GM23338 (cell line): ENCODE measurements at regions not wholly inside any gene's neighbourhood (a gene's known extent, or its start where the extent isn't known, plus 50 kb on each side); places are given as distances from the start of the nearest gene placed in this dataset.

Experiments used
- ATAC-seq: fragments of 200-7000 bp; cut with Tn5 transposase; 3 replicates; pipeline ENCODE4 v1.9.1; 2020
- DNase-seq: peaks from one replicate; pipeline ENCODE4 v3.0.0-alpha.2; 2015; ENCODE audit warnings: low spot score
- H2AFZ ChIP-seq: fragments of 200-600 bp; sonication (generic); 2 replicates; pipeline ENCODE4 v1.8.0; 2016; ENCODE audit warnings: antibody characterized with exemption, mild to moderate bottlenecking, moderate library complexity
- H3F3A ChIP-seq: fragments of 200-600 bp; sonication (generic); replicated peaks from 2 replicates; pipeline ENCODE4 v1.8.0; 2017; ENCODE audit warnings: antibody characterized with exemption, mixed run types, low read depth
- H3K27ac ChIP-seq: fragments of 200-600 bp; sonication (generic); 2 replicates; pipeline ENCODE4 v1.6.1; 2016; ENCODE audit warnings: low read depth
- H3K27me3 ChIP-seq: fragments of 200-600 bp; sonication (generic); 2 replicates; pipeline ENCODE4 v1.8.0; 2016; ENCODE audit warnings: mild to moderate bottlenecking, mixed run types, moderate library complexity; ENCODE audit not compliant: insufficient read depth
- H3K36me3 ChIP-seq: fragments of 200-600 bp; sonication (generic); 2 replicates; pipeline ENCODE4 v1.8.0; 2016; ENCODE audit warnings: mild to moderate bottlenecking; ENCODE audit not compliant: insufficient read depth
- H3K4me1 ChIP-seq: fragments of 200-600 bp; sonication (generic); 2 replicates; pipeline ENCODE4 v1.8.0; 2016; ENCODE audit warnings: mild to moderate bottlenecking, moderate library complexity; ENCODE audit not compliant: insufficient read depth
- H3K4me2 ChIP-seq: fragments of 200-600 bp; sonication (generic); 2 replicates; pipeline ENCODE4 v1.7.1; 2017; ENCODE audit warnings: mixed run types
- H3K4me3 ChIP-seq: fragments of 200-600 bp; sonication (generic); 2 replicates; pipeline ENCODE4 v1.6.1; 2016; ENCODE audit warnings: mixed run types
- H3K79me2 ChIP-seq: fragments of 200-600 bp; sonication (generic); replicated peaks from 2 replicates; pipeline ENCODE4 v1.8.0; 2017; ENCODE audit warnings: mild to moderate bottlenecking; ENCODE audit not compliant: insufficient read depth
- H3K9me2 ChIP-seq: fragments of 200-600 bp; sonication (generic); 2 replicates; pipeline ENCODE4 v1.8.0; 2017; ENCODE audit not compliant: insufficient read depth
- H4K20me1 ChIP-seq: fragments of 200-600 bp; sonication (generic); replicated peaks from 2 replicates; pipeline ENCODE4 v1.8.0; 2017; ENCODE audit warnings: mild to moderate bottlenecking; ENCODE audit not compliant: insufficient read depth
- H3K27ac Mint-ChIP-seq: 2 replicates; pipeline ENCODE4 v1.8.0; 2020; ENCODE audit warnings: inconsistent platforms, mild to moderate bottlenecking, moderate library complexity, mixed read lengths
- H3K27me3 Mint-ChIP-seq: 3 replicates; pipeline ENCODE4 v1.8.0; 2022; ENCODE audit warnings: low read depth, mild to moderate bottlenecking, moderate library complexity, mixed read lengths, inconsistent platforms; ENCODE audit not compliant: insufficient read depth, poor library complexity
- H3K36me3 Mint-ChIP-seq: 3 replicates; pipeline ENCODE4 v1.8.0; 2021; ENCODE audit warnings: low read depth, mild to moderate bottlenecking, inconsistent platforms, moderate library complexity, mixed read lengths
- H3K4me1 Mint-ChIP-seq: 3 replicates; pipeline ENCODE4 v1.8.0; 2020; ENCODE audit warnings: mild to moderate bottlenecking, inconsistent platforms, mixed read lengths
- H3K4me3 Mint-ChIP-seq: 3 replicates; pipeline ENCODE4 v1.8.0; 2021; ENCODE audit warnings: moderate library complexity, mild to moderate bottlenecking, inconsistent platforms, mixed read lengths
- H3K9me3 Mint-ChIP-seq: 3 replicates; pipeline ENCODE4 v1.8.0; 2020; ENCODE audit warnings: moderate library complexity, mild to moderate bottlenecking, inconsistent platforms, mixed read lengths
- CREB1 ChIP-seq: fragments of 250-450 bp; sonication (Bioruptor Pico); IDR thresholded peaks from 2 replicates; pipeline ENCODE4 v1.5.0; 2020; ENCODE audit warnings: low read depth, mild to moderate bottlenecking, moderate library complexity
- EZH2 ChIP-seq: fragments of 200-600 bp; sonication (generic); IDR thresholded peaks from one replicate; pipeline ENCODE4 v1.8.0; 2017; ENCODE audit warnings: antibody characterized with exemption, mild to moderate bottlenecking, low read depth; ENCODE audit not compliant: unreplicated experiment
- EZH2phosphoT487 ChIP-seq: fragments of 200-600 bp; sonication (generic); IDR thresholded peaks from one replicate; pipeline ENCODE4 v1.8.1; 2018; ENCODE audit warnings: antibody characterized with exemption; ENCODE audit not compliant: unreplicated experiment
- JUNB ChIP-seq: IDR thresholded peaks from one replicate; pipeline ENCODE4 v1.6.1; 2016; ENCODE audit warnings: antibody characterized with exemption; ENCODE audit not compliant: unreplicated experiment
- NANOG ChIP-seq: IDR thresholded peaks from 2 replicates; pipeline ENCODE4 v1.6.1; 2016; ENCODE audit warnings: antibody characterized with exemption, borderline replicate concordance
- POLR2AphosphoS5 ChIP-seq: IDR thresholded peaks from 2 replicates; pipeline ENCODE4 v1.6.1; 2016; ENCODE audit warnings: antibody characterized with exemption, low read depth
- STAT1 ChIP-seq: IDR thresholded peaks from one replicate; pipeline ENCODE4 v1.6.1; 2016; ENCODE audit warnings: antibody characterized with exemption; ENCODE audit not compliant: unreplicated experiment
- ZNF114 ChIP-seq: fragments of 250-450 bp; sonication (Bioruptor Pico); IDR thresholded peaks from 2 replicates; pipeline ENCODE4 v1.5.0; 2020; ENCODE audit warnings: mild to moderate bottlenecking, moderate library complexity
- ZNF331 ChIP-seq: fragments of 250-450 bp; sonication (Bioruptor Pico); IDR thresholded peaks from 2 replicates; pipeline ENCODE4 v1.5.0; 2020; ENCODE audit warnings: low read depth, mild to moderate bottlenecking, moderate library complexity
- TF ChIP-seq, protein P1 (sequence below): IDR thresholded peaks from 2 replicates; pipeline ENCODE4 v1.6.1; 2016; ENCODE audit warnings: antibody characterized with exemption
- TF ChIP-seq, protein P2 (sequence below): IDR thresholded peaks from one replicate; pipeline ENCODE4 v1.6.1; 2018; ENCODE audit warnings: antibody characterized with exemption; ENCODE audit not compliant: unreplicated experiment
- TF ChIP-seq, protein P3 (sequence below): fragments of 250-450 bp; sonication (Bioruptor Pico); IDR thresholded peaks from 2 replicates; pipeline ENCODE4 v1.5.0; 2020; ENCODE audit warnings: mild to moderate bottlenecking, moderate library complexity
- TF ChIP-seq, protein P4 (sequence below), 2 experiments: fragments of 200-600 bp in 1 of 2; sonication (generic) in 1 of 2; conservative IDR thresholded peaks; 2 replicates each; pipeline versions ENCODE4 v1.5.1 to v1.6.1; 2016 to 2017; ENCODE audit warnings: antibody characterized with exemption in 2 of 2, low read depth in 2 of 2, mild to moderate bottlenecking in 2 of 2, moderate library complexity in 1 of 2

DNA sequence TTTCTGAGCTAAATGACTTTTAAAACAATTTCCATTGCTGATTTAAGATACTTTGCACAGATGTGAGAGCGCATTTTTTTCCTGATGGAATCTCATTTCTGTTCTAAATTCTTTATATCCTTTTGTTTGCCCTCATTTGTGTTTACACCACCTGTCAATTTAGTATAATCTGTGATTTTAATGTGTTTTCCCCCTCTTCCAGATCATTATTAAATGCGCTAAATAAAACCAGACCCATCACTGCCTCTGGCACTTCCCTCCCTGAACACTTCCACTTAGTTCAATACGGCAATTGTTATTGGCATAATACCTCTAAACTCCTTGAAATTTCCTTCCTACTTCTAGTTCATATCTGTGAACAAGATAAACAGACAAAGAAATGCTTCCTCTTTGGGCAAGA is 186.9 kb upstream of the ADGRL2 start:
- Histone ChIP-seq H3K79me2 (no peaks in the 10 kb centered on the region), H3K27me3 (no peaks in the 10 kb centered on the region; the same call in 1 of the 2 replicates), H3K4me1 (no peaks in the 10 kb centered on the region; the same call in 1 of the 2 replicates), H3K27ac (no peak overlapping the region), H3K4me2 (no peak overlapping the region), H4K20me1 (no peaks in the 10 kb centered on the region), H3K36me3 (no peaks in the 10 kb centered on the region), H3F3A (no peaks in the 10 kb centered on the region), H2AFZ (no peak overlapping the region), H3K9me2 (0 out of 2 replicates have a peak, but pooled peaks cover 10% of the 10 kb centered on the region), H3K4me3 (no peak overlapping the region)
- no peak for ATAC-seq
- DNase-seq, result no peak
- H3K27me3 Mint-ChIP-seq, result peaks cover 2% of the 10 kb centered on the region
- H3K4me1 Mint-ChIP-seq, result peaks cover 8% of the 10 kb centered on the region
- H3K36me3 Mint-ChIP-seq, result peaks cover 11% of the 10 kb centered on the region; the same call in 2 of the 3 replicates
- no peak for TF ChIP-seq CREB1 (CRISPR knock-in tag)
- TF ChIP-seq JUNB, result no peak
- no peak for TF ChIP-seq STAT1
- TF ChIP-seq NANOG, result no peak
- TF ChIP-seq POLR2AphosphoS5, result no peak
- TF ChIP-seq, protein P1, sequence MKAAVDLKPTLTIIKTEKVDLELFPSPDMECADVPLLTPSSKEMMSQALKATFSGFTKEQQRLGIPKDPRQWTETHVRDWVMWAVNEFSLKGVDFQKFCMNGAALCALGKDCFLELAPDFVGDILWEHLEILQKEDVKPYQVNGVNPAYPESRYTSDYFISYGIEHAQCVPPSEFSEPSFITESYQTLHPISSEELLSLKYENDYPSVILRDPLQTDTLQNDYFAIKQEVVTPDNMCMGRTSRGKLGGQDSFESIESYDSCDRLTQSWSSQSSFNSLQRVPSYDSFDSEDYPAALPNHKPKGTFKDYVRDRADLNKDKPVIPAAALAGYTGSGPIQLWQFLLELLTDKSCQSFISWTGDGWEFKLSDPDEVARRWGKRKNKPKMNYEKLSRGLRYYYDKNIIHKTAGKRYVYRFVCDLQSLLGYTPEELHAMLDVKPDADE, result no peak
- TF ChIP-seq, protein P2, sequence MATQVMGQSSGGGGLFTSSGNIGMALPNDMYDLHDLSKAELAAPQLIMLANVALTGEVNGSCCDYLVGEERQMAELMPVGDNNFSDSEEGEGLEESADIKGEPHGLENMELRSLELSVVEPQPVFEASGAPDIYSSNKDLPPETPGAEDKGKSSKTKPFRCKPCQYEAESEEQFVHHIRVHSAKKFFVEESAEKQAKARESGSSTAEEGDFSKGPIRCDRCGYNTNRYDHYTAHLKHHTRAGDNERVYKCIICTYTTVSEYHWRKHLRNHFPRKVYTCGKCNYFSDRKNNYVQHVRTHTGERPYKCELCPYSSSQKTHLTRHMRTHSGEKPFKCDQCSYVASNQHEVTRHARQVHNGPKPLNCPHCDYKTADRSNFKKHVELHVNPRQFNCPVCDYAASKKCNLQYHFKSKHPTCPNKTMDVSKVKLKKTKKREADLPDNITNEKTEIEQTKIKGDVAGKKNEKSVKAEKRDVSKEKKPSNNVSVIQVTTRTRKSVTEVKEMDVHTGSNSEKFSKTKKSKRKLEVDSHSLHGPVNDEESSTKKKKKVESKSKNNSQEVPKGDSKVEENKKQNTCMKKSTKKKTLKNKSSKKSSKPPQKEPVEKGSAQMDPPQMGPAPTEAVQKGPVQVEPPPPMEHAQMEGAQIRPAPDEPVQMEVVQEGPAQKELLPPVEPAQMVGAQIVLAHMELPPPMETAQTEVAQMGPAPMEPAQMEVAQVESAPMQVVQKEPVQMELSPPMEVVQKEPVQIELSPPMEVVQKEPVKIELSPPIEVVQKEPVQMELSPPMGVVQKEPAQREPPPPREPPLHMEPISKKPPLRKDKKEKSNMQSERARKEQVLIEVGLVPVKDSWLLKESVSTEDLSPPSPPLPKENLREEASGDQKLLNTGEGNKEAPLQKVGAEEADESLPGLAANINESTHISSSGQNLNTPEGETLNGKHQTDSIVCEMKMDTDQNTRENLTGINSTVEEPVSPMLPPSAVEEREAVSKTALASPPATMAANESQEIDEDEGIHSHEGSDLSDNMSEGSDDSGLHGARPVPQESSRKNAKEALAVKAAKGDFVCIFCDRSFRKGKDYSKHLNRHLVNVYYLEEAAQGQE, result no peak
- TF ChIP-seq EZH2, result no peak
- TF ChIP-seq EZH2phosphoT487, result no peak
- TF ChIP-seq, protein P3, sequence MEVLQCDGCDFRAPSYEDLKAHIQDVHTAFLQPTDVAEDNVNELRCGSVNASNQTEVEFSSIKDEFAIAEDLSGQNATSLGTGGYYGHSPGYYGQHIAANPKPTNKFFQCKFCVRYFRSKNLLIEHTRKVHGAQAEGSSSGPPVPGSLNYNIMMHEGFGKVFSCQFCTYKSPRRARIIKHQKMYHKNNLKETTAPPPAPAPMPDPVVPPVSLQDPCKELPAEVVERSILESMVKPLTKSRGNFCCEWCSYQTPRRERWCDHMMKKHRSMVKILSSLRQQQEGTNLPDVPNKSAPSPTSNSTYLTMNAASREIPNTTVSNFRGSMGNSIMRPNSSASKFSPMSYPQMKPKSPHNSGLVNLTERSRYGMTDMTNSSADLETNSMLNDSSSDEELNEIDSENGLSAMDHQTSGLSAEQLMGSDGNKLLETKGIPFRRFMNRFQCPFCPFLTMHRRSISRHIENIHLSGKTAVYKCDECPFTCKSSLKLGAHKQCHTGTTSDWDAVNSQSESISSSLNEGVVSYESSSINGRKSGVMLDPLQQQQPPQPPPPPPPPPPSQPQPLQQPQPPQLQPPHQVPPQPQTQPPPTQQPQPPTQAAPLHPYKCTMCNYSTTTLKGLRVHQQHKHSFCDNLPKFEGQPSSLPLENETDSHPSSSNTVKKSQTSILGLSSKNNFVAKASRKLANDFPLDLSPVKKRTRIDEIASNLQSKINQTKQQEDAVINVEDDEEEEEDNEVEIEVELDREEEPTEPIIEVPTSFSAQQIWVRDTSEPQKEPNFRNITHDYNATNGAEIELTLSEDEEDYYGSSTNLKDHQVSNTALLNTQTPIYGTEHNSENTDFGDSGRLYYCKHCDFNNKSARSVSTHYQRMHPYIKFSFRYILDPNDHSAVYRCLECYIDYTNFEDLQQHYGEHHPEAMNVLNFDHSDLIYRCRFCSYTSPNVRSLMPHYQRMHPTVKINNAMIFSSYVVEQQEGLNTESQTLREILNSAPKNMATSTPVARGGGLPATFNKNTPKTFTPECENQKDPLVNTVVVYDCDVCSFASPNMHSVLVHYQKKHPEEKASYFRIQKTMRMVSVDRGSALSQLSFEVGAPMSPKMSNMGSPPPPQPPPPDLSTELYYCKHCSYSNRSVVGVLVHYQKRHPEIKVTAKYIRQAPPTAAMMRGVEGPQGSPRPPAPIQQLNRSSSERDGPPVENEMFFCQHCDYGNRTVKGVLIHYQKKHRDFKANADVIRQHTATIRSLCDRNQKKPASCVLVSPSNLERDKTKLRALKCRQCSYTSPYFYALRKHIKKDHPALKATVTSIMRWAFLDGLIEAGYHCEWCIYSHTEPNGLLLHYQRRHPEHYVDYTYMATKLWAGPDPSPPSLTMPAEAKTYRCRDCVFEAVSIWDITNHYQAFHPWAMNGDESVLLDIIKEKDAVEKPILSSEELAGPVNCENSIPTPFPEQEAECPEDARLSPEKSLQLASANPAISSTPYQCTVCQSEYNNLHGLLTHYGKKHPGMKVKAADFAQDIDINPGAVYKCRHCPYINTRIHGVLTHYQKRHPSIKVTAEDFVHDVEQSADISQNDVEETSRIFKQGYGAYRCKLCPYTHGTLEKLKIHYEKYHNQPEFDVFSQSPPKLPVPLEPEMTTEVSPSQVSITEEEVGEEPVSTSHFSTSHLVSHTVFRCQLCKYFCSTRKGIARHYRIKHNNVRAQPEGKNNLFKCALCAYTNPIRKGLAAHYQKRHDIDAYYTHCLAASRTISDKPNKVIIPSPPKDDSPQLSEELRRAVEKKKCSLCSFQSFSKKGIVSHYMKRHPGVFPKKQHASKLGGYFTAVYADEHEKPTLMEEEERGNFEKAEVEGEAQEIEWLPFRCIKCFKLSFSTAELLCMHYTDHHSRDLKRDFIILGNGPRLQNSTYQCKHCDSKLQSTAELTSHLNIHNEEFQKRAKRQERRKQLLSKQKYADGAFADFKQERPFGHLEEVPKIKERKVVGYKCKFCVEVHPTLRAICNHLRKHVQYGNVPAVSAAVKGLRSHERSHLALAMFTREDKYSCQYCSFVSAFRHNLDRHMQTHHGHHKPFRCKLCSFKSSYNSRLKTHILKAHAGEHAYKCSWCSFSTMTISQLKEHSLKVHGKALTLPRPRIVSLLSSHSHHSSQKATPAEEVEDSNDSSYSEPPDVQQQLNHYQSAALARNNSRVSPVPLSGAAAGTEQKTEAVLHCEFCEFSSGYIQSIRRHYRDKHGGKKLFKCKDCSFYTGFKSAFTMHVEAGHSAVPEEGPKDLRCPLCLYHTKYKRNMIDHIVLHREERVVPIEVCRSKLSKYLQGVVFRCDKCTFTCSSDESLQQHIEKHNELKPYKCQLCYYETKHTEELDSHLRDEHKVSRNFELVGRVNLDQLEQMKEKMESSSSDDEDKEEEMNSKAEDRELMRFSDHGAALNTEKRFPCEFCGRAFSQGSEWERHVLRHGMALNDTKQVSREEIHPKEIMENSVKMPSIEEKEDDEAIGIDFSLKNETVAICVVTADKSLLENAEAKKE (CRISPR knock-in tag), result no peak
- TF ChIP-seq, protein P4, sequence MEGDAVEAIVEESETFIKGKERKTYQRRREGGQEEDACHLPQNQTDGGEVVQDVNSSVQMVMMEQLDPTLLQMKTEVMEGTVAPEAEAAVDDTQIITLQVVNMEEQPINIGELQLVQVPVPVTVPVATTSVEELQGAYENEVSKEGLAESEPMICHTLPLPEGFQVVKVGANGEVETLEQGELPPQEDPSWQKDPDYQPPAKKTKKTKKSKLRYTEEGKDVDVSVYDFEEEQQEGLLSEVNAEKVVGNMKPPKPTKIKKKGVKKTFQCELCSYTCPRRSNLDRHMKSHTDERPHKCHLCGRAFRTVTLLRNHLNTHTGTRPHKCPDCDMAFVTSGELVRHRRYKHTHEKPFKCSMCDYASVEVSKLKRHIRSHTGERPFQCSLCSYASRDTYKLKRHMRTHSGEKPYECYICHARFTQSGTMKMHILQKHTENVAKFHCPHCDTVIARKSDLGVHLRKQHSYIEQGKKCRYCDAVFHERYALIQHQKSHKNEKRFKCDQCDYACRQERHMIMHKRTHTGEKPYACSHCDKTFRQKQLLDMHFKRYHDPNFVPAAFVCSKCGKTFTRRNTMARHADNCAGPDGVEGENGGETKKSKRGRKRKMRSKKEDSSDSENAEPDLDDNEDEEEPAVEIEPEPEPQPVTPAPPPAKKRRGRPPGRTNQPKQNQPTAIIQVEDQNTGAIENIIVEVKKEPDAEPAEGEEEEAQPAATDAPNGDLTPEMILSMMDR (conservative IDR thresholded peaks at IDR 0.05; ENCODE audit: low read depth in 2 of 2), result no peak
- TF ChIP-seq ZNF114, result no peak
- TF ChIP-seq ZNF331 (CRISPR knock-in tag), result no peak
- H3K9me3 Mint-ChIP-seq, result peaks cover 22% of the 10 kb centered on the region
- no peak overlapping the region for H3K4me3 Mint-ChIP-seq
- H3K27ac Mint-ChIP-seq, result no peak overlapping the region
